ENCODE measurements at regions not wholly inside any gene's neighbourhood (a gene's known extent, or its start where the extent isn't known, plus 50 kb on each side); places are given as distances from the start of the nearest gene placed in this dataset.
"Not testable (repeated sequence)": the region's sequence is repeated elsewhere in the genome, so short reads cannot be mapped to it uniquely, and the experiment has no call there.

DNA sequence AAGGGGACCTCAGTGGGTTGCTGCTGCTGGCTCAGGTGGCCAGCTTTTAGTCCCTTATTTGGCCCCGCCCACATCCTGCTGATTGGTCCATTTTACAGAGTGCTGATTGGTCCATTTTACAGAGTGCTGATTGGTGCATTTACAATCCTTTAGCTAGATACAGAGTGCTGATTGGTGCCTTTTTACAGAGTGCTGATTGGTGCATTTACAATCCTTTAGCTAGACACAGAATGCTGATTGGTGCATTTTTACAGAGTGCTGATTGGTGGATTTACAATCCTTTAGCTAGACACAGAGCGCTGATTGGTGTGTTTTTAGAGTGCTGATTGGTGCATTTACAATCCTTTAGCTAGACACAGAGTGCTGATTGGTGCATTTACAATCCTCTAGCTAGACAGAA lies 143.7 kb upstream of the ANKRD28 start:
- TF ChIP-seq, protein P1, sequence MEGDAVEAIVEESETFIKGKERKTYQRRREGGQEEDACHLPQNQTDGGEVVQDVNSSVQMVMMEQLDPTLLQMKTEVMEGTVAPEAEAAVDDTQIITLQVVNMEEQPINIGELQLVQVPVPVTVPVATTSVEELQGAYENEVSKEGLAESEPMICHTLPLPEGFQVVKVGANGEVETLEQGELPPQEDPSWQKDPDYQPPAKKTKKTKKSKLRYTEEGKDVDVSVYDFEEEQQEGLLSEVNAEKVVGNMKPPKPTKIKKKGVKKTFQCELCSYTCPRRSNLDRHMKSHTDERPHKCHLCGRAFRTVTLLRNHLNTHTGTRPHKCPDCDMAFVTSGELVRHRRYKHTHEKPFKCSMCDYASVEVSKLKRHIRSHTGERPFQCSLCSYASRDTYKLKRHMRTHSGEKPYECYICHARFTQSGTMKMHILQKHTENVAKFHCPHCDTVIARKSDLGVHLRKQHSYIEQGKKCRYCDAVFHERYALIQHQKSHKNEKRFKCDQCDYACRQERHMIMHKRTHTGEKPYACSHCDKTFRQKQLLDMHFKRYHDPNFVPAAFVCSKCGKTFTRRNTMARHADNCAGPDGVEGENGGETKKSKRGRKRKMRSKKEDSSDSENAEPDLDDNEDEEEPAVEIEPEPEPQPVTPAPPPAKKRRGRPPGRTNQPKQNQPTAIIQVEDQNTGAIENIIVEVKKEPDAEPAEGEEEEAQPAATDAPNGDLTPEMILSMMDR (IDR thresholded peaks at IDR 0.05): not testable (repeated sequence)
- not testable (repeated sequence) for TF ChIP-seq POLR2A (IDR thresholded peaks at IDR 0.05)

Measured in transverse colon (tissue), 3 donors.